Daoy (cell line): ENCODE measurements at regions not wholly inside any gene's neighbourhood (a gene's known extent, or its start where the extent isn't known, plus 50 kb on each side); places are given as distances from the start of the nearest gene placed in this dataset.

Experiments
- DNase-seq: peaks from one replicate; pipeline ENCODE4 v3.0.0-alpha.2; 2015; ENCODE audit warnings: low read depth

DNA sequence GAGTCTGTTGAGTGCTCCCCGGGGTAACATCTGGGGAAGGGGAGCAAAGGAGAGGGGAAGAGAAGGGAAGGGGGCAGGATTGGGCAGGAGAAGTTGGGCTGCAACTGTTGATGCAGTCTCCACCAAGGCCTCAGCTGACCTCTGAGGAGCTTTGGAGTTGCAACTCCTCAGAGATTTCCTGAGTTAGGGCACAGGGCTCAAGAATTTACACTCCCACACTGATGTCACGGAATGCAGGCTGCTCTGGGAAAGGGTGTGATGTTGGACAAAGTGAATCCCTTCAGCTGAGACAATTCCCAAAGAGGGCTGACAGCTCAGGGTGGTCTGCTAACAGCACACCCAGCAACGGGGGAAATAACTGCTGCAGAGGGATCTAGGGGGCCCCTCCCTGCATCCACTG lies 295.6 kb downstream of the PCNX1 start:
- no peak for DNase-seq

DNA sequence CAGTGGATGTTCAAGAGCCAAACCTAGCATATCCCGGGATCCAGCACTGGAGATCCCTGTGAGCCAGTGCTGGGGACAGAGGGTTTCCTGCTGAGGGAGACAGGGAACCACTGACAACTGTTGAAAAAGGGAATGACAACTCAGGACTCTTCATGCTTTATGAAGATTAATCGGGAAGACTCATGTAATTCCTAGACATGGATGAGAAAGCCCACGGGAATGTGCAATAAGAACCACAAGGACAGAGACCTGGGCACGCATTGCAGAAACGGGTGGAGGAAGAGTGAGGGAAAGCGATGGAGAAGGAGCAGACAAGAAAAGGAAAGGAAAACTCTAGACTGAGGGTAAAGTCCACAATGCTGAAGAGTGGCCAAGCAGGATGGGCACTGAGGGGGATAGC lies 296.0 kb downstream of the PCNX1 start:
- DNase-seq, result no peak

DNA sequence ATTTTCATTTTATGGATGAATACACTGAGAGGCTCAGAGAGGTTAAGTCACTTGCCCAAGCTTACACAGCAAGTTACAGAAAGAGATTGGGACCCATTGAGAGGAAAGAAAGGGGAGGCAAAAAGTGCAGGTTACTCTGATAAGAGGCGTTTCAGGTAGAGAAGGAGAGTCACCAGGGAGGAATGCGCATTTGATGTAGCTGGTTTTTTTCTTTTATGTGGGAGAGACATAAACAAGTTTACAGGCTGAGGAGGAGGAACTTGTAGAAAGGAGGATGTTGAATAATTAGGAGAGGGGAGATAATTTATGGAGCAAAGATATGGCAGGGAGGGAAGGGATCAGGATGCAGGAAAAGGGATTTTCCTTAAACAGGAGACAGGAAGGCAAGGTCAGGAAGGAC lies 297.0 kb downstream of the PCNX1 start:
- DNase-seq, result no peak

DNA sequence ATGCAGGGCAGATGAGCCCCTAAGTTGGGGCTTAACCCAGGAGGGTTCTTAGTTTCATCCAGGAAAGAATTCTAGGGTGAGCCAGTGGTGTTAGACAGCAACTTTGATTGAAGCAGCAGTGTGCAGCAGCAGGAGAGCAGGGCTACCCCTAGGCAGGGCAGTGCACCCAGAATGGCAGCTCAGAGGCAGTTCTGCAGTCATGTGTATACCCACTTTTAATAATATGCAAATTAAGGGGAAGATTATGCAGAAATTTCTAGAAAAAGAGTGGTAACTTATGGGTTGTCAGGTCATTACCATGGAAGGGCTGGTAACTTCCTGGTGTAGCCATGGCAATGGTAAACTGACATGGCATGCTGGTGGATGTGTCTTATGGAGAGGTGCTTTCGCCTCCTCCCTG lies 297.5 kb downstream of the PCNX1 start:
- no peak for DNase-seq

DNA sequence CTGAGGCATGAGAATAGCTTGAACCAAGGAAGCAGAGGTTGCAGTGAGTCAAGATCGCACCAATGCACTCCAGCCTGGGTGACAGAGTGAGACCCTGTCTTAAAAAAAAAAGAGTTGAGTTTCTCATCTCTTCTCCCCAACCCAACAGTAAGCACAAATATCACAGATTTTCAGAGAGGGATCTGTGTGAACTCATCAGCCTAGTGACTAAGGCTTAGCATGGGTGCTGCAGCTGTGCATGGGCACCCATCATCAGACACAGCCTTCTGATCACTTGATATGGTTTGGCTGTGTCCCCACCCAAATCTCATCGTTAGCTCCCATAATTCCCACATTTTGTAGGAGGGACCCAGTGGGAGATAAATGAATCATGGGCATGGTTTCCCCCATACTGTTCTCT lies 298.9 kb downstream of the PCNX1 start:
- DNase-seq, result no peak

DNA sequence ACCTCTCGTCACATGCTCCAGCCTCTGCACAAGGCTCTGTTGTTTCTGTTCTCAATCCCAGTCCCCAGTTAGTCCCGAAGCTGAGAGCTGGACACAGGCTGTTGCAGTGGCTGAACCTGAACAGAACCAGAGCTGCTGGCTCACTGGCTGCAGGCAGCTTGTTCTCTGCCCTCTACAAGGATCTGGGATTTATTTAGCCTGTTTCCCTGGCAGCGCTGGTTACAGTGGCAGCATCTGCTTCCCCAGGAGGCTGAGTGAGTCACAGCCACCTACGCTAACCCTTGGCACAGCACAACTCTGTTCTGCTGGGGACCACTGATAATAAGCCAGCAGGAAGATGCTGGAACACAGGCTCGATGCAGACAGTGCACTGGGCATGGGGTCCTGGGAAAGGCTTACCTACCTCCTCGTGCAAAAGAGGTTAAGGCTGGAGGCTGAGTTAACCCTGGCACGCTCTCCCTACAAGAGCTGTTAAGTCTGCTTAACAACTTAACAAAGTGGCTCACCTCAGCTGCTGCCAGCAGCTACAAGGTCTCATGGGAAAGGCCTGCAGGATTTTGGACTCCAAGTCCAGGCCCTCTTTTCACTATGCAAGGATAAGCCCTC lies 299.6 kb downstream of the PCNX1 start:
- peak; percentile 91 for DNase-seq

DNA sequence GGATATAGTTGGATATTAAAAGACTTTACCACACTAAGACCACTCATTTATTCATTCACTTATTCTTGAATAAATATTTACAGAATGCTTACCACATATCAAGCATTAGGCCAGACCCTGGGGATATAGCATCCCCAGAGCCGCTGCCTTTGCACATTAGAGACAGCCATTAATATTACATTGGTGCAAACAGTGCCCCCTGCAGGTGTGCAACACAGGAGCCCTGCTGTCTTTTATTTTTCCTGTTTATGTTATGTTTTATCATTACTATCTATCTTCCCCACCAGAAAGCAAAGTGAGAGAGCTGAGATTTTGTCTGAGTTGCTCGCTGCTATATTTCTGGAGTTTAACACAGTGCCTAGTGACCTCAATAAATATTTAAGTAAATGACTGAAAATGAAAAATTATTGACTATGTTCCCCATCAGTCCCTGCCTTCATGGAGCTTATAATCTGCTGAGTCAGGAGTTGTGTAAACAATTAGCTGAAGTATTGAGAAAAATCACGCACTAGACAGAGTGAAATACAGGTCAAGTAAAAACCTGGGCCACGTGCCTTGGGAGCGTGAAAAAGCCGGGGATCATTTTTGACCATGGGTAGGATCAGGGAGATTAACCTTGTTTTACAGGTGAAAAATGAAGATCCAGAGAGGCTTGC lies 301.6 kb downstream of the PCNX1 start:
- DNase-seq, result no peak

DNA sequence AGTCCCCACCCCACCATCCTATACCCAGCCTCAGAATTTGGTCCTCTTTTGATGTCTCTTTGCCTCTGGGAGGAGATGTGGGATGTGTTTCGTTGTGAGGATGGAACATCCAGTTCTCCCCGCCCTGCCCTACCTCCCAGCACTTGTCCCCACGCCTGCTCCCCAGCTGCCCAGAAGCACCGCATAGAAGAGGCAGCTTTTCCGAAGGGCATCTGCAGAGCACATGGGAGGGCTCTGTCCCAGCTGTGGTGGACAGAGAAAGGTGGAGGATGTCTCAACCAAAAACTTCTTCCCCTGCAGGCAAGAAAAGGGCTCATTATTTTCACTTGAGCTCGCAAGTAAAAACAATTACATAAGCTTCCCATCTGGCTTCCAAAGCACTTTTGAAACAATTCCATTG lies 302.6 kb downstream of the PCNX1 start:
- no peak for DNase-seq

DNA sequence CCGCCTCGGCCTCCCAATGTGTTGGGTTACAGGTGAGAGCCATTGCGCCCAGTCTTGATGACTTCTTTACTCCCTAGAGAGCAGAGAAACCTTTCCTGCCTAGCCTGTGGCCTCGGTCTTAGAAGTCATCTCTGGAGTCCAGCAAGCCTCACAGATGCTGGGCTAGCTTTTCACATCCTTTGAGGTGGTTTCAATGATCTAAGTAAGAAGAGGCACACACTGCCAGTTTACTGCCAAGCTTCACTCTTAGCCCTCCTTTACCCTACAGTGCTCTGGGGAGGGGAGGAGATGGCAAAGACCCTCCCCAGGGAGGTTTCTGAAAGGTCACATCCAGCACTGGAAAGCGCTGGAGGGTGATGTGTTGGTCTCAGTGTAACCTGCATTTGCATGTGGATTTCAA lies 304.8 kb downstream of the PCNX1 start:
- no peak for DNase-seq

DNA sequence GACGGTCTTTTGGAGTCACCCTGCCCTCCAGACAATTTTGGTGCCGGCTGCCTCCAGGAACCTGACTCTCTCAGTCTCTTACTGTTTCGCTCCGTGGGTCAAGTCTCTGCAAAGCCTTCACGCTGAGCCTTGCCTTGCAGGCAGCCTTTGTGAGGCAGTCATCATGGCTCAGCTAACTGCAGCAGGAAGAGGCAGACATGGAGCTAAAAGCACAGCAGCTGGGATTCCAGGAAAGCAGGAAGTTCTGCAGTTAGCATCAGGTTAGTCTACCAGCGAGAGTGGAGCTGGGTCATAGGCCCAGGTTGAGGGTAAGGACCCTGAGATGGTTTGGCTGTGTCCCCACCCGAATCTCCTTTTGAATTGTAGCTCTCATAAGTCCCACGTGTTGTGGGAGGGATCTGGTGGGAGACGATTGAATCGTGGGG lies 305.4 kb downstream of the PCNX1 start:
- DNase-seq, result no peak

DNA sequence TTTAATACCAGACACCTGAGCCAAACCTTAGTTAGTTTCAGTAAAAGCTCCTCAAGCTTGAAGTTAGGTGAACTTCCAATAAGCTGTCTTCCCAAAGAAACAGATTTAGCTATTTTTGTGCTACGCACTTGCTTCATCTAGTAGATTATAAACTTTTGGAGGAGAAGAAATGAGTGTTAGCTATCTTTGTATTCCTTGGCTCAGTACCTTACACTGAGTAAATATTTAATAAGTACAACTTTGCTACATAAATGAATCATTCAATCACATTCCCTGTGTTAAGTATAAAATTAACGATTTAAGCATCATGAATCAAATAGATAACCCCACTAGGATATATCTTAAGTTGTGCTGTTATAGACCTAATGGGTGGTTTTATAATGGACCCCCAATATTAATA lies 307.0 kb downstream of the PCNX1 start:
- no peak for DNase-seq

DNA sequence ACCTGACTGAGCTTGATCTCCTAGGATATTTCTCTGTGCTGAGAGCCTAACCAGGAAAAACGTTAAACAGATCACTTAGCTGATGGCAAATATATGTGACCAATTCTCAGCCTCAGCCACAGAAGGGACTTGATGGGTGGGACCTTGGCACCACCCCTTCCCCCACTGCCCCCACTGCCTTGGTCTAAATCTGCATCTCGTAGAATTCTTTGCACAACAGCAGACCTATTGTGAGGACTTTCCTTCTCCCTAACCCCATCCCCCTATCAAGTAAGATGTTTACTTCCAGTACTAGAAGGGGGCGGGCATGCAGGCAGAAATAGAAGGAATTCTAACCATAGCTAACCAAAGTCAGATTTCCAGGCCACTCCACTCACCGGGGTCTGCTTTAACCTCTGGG lies 313.2 kb downstream of the PCNX1 start:
- no peak for DNase-seq

DNA sequence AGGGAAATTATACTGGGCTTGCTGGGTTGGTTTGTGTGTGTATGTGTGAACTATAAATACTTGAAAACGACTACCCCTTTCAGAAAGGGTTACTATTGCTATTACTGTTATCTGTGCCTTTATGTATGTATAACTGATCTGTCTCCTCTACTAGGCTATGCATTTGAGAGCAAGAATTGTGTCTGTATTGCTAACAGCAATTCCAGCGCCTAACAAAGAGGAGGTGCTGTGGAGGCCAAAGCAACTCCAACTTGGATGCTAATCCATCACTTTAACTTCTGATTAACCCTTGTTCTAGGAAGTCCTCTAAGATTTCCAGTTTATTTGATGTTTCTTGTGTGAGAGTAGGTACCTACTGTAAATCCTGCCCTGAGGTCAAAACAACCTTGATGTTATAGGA lies 313.9 kb downstream of the PCNX1 start:
- no peak for DNase-seq

DNA sequence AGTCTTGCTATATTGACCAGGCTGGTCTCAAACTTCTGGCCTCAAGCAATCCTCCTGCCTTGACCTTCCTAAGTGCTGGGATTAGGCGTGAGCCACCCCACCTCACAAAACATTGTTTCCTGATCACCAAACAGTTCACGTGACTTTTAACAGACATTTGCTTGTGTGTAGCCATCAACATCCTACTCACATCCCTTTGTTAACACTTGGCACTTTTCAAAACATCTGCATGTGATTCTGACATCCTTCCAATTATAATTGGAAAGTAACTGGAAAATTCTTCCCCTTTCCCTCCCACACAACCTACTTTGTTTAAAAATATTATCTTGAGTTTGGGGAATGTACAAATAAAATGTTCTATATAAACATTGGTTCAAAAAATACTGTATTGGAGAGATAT lies 317.9 kb downstream of the PCNX1 start:
- DNase-seq, result no peak

DNA sequence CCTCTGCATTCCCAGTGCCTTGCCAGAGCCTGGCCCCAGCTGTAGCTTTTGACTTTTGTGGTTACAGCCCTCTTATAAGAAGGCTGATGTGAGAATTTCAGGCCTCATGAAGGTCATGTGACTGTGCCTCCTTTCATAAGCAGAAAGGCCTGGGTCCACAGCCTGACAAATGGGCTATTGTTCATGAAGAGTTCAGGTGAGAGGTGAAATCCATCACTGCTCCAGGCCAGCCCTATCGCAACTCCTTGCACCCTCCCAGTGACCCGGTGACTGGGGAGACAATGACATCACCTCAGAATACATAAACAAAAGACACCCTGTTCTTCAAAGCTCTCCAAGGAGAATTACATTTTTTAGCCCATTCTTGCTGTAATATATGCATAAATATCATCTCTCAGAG lies 321.5 kb downstream of the PCNX1 start:
- no peak for DNase-seq

DNA sequence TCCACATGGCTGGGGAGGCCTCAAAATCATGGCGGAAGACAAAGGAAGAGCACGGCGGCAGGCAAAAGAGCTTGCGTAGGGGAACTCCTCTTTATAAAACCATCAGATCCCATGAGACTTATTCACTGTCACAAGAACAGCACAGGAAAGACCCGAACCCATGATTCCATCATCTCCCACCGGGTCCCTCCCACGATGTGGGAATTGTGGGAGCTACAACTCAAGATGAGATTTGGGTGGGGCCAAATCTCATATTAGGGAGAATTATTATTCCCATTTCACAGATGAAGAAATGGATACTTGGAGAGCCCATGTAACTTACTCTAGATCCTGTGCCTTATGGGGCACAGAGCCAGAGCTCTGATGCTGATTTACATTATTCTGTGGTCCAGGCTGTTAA lies 322.6 kb downstream of the PCNX1 start:
- DNase-seq, result no peak

DNA sequence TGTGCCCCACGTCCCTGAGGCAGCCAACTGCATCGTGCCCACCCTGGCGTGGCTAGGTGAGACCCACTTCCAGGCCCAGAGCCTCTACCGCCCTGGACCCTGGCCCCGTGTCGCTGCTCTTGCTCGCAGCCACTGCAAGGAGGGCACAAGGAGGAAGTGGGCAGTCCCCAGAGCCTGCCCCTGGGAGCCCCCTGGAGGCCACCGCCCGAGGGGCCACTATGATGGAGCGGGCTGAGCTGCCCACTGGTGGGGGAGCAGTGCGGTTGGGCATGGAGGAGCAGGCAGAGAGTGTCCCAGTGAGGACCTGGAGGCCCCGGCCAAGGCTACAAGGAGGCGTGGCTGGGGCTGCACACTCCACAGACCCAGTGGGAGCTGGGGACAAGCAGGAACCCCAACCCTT lies 323.6 kb downstream of the PCNX1 start:
- DNase-seq, result no peak

DNA sequence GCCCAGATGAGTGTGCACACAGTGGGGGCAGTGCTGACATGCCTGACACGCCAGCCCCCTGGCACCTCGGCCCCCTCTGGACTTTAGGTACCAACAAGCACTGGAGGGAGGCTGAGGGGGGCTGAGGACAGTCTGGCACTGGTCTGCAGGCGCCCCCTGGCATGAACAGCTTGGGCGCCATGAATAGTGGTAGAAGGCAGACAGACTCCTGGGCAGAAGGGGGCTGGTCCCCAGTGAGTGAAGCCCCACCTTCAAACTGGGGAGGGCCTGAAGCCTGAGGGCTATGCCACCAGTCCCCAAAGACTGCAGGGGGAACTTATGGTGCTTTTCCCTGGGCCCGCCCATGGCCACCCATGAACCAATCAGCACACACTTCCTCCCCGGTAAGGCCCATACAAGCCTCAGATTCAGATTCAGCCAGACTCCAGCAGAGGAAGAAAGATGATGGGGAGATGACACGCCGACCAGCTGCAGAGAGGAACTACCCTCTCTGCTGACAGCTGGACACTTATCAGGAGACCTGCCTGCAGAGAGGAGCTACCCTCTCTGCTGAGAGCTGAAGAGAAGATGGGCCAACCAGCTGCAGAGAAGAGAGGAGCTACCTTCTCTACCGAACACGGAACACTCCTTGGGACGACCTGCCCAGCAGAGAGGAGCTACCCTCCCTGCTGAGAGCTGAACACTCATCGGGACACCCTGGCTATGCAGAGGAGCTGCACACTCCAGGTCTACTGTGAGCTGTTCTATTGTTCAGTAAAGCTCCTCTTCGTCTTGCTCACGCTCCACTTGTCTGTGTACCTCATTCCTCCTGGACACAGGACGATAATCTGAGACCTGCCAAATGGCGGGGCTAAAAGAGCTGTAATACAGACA lies 324.5 kb downstream of the PCNX1 start:
- peak; percentile 25 for DNase-seq

DNA sequence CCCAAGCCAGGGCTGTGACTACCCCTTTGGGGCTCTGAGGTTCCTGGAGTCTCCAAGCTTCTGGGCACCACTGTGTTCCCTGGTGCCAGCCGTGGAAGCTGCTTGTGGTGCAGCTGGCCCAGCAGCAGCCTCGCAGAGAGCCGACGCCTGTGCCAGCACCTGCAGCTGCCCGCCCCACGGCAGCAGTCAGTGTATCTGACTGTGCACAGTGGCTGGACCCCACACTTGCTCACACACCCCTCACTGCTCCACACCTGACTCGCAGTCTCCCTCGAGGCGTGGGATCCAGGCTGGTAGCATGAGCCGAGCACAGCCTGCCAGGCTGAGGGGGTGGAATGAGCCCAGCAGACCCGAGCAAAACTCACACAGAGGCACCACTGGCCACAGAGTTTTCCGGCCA lies 325.2 kb downstream of the PCNX1 start:
- no peak for DNase-seq

DNA sequence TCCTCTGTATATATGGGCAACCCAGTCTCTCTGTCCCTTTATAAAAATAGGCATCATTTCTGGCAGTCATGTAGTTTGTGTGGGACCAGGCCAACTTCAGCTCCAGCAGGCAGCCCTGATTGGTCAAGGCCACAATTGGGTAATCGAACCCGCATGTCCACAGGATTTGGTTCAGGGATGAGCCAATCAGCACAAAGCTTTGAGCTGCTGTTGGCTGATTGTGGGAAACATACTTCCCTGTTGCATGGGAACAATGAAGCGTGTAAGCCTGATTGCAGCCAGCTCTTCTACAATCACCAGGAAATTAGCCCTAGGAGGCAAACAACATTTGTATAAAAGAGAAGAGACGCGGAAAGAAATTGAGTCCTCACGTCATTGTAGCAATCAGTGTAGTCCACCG lies 328.6 kb downstream of the PCNX1 start:
- DNase-seq, result no peak

DNA sequence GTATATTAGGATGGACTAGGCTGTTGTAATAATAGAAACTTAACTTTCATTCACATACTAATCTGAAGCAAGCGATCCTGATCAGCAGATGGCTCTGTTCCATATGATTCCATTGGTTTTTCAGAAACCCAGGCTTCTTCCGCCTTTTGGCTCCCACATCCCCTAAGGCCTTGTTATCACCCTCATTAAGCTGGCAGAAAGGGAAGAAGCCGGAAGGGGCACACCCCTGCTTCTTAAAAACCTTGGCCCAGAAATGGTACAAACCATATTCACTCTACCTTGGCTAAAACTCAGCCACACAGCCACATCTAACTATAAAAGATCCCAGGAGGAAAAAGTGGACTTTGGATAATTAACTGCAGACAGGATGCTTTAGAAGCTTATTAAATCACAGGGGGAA lies 329.2 kb downstream of the PCNX1 start:
- no peak for DNase-seq

DNA sequence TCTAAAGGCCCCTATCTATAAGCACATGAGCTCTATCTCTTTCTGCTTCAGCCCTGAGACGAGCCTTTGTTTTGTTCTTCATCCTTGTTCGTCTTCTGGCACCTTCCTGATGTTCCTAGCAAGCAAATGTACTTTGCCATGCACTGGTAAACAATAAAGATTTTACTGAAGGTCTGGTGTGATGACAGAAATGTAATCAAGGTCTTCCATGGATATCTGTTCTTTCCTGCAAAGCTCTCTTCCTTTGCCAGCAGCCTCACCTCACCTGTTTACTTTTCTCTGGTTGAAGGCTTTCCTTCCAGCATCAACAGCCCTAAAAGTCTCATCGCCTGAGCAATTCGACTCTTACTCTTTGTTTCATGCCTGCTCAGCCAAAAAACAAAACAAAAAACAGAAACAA lies 330.3 kb downstream of the PCNX1 start:
- DNase-seq, result no peak

DNA sequence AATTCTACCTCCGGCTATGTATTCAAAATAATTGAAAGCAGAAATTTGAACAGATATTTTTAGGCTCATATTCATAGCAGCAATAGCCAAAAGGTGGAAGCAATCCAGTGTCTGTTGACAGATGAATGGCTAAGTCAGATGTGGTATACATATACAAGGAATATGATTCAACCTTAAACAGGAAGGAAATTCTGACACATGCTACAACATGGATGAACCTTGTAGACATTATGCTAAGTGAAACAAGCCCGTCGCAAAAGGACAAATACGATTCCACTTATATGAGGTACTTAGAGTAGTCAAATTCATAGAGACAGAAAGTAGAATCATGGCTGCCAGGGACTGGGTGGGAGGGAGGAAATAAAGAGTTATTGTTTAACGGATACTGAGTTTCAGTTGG lies 331.6 kb downstream of the PCNX1 start:
- DNase-seq, result no peak
